GF-D8 (cell line): ENCODE measurements at regions not wholly inside any gene's neighbourhood (a gene's known extent, or its start where the extent isn't known, plus 50 kb on each side); places are given as distances from the start of the nearest gene placed in this dataset.
"Not testable (repeated sequence)": the region's sequence is repeated elsewhere in the genome, so short reads cannot be mapped to it uniquely, and the experiment has no call there.

Source experiments
- DNase-seq: peaks from one replicate; lab custom pipeline; 2025; lab: John Stamatoyannopoulos, UW

GRCh38 chr12:111248236-111249017, 120.5 kb downstream of the PHETA1 start:
- DNase-seq: no peak

- DNase-seq: no peak
Measured at GRCh38 chr12:111247083-111247783, 121.7 kb downstream of the PHETA1 start.

GRCh38 chr12:111246477-111247011, 122.4 kb downstream of the PHETA1 start:
- DNase-seq: no peak

GRCh38 chr12:111245701-111246476, 123.0 kb downstream of the PHETA1 start:
- DNase-seq: no peak

GRCh38 chr12:111244673-111245072, 124.2 kb downstream of the PHETA1 start:
- DNase-seq: no peak

GRCh38 chr12:111242817-111243216, 126.1 kb downstream of the PHETA1 start:
- not testable (repeated sequence) for DNase-seq

GRCh38 chr12:111242184-111242583, 126.7 kb downstream of the PHETA1 start:
- no peak for DNase-seq

GRCh38 chr12:111240374-111240773, 128.5 kb downstream of the PHETA1 start:
- no peak for DNase-seq

- DNase-seq: no peak
Measured at GRCh38 chr12:111239235-111239634, 129.7 kb downstream of the PHETA1 start.

GRCh38 chr12:111238075-111238734, 130.7 kb downstream of the PHETA1 start:
- DNase-seq: no peak

- DNase-seq: not testable (repeated sequence)
Measured at GRCh38 chr12:111234491-111234890, 134.4 kb downstream of the PHETA1 start.

GRCh38 chr12:111233786-111234185, 135.1 kb downstream of the PHETA1 start:
- DNase-seq: no peak

GRCh38 chr12:111230649-111231048, 138.2 kb downstream of the PHETA1 start:
- DNase-seq: no peak

- DNase-seq: no peak
Measured at GRCh38 chr12:111228916-111229666, 139.8 kb downstream of the PHETA1 start.

GRCh38 chr12:111227476-111228420, 141.1 kb downstream of the PHETA1 start:
- DNase-seq: no peak

GRCh38 chr12:111226680-111227079, 142.2 kb downstream of the PHETA1 start:
- DNase-seq: no peak

- DNase-seq: no peak
Measured at GRCh38 chr12:111225307-111225706, 143.6 kb downstream of the PHETA1 start.

- peak; percentile 12 for DNase-seq
Measured at GRCh38 chr12:111224186-111225066, 144.5 kb downstream of the PHETA1 start.

- DNase-seq: no peak
Measured at GRCh38 chr12:111222523-111222922, 146.4 kb downstream of the PHETA1 start.
